ENCODE measurements at regions not wholly inside any gene's neighbourhood (a gene's known extent, or its start where the extent isn't known, plus 50 kb on each side); places are given as distances from the start of the nearest gene placed in this dataset.

- TF ChIP-seq CTCF (conservative IDR thresholded peaks at IDR 0.05 in 1 of 2, IDR thresholded peaks at IDR 0.05 in 1 of 2; ENCODE audit: extremely low read depth in 1 of 2, insufficient read depth in 1 of 2, low read depth in 1 of 2, low read length in 2 of 2), result no peak
- TF ChIP-seq EZH2 (IDR thresholded peaks at IDR 0.05; ENCODE audit: borderline replicate concordance, low read length), result no peak
Observed at GRCh38 chr13:105972811-105973590, 562.5 kb downstream of the EFNB2 start.

All from mammary epithelial cell (primary cell).